ENCODE measurements at regions not wholly inside any gene's neighbourhood (a gene's known extent, or its start where the extent isn't known, plus 50 kb on each side); places are given as distances from the start of the nearest gene placed in this dataset.

GRCh38 chr20:22924046-22924737, 110.9 kb upstream of the SSTR4 start:
- Mint-ChIP-seq H3K9me3 (ENCODE audit: insufficient read depth) (no peaks in the 10 kb centered on the region), H3K27ac (no peak overlapping the region), H3K4me1 (no peaks in the 10 kb centered on the region), H3K27me3 (peaks cover under 1% of the 10 kb centered on the region), H3K4me3 (no peak overlapping the region)
- no peak overlapping the region for H2AFZ ChIP-seq (ENCODE audit: insufficient read depth, low read depth, low read length, poor library complexity, severe bottlenecking)
- no peaks in the 10 kb centered on the region for H3K36me3 ChIP-seq (replicated peaks in 1 of 2; ENCODE audit: control extremely low read depth in 1 of 2, control insufficient read depth in 1 of 2, extremely low read depth in 1 of 2, insufficient read depth in 2 of 2, low read length in 1 of 2)
- H4K20me1 ChIP-seq (ENCODE audit: control insufficient read depth, insufficient read depth, low read length, poor library complexity, severe bottlenecking) = no peaks in the 10 kb centered on the region
- WGBS (ENCODE audit: insufficient coverage) = 79% methylated on average over 4 of the region's 4 CpGs
- H3K27ac ChIP-seq (ENCODE audit: low read length in 2 of 2) = no peak overlapping the region
- H3K4me1 ChIP-seq (ENCODE audit: control insufficient read depth in 2 of 2, insufficient read depth in 2 of 2, low read length in 2 of 2) = no peaks in the 10 kb centered on the region
- ChIA-PET CTCF (no interaction called here), POLR2A (no interaction called here)
- ATAC-seq (ENCODE audit: low read depth) (no peak), DNase-seq (no peak)
- TF ChIP-seq EZH2 (IDR thresholded peaks at IDR 0.05; ENCODE audit: borderline replicate concordance, insufficient read depth, low read depth, low read length, poor library complexity, severe bottlenecking) (no peak), CTCF (IDR thresholded peaks at IDR 0.05) (no peak)
- H3K27me3 ChIP-seq (replicated peaks in 1 of 4; ENCODE audit: control extremely low read depth in 1 of 4, control insufficient read depth in 3 of 4, insufficient read depth in 4 of 4, low read length in 3 of 4) = peaks cover 0 to 4% (median 0%) of the 10 kb centered on the region in 4 experiments
- intact Hi-C loops (cut with micrococcal nuclease) = no loop called here
- no peak overlapping the region for H3K9ac ChIP-seq (ENCODE audit: low read length)
- H3K4me3 ChIP-seq (ENCODE audit: control extremely low read depth in 1 of 5, extremely low read depth in 1 of 5, insufficient read depth in 1 of 5, low read depth in 2 of 5, low read length in 4 of 5) = no peak overlapping the region
- H3K9me3 ChIP-seq (ENCODE audit: control extremely low read depth in 1 of 3, control insufficient read depth in 2 of 3, insufficient read depth in 1 of 3, low read length in 2 of 3) = no peaks in the 10 kb centered on the region
- H3K79me2 ChIP-seq (ENCODE audit: control insufficient read depth, insufficient read depth, low read length) = no peaks in the 10 kb centered on the region
- H3K4me2 ChIP-seq (replicated peaks; ENCODE audit: low read depth, low read length, poor library complexity, severe bottlenecking) = no peak overlapping the region

GRCh38 chr20:22924949-22925612, 110.0 kb upstream of the SSTR4 start:
- no peak overlapping the region for H3K4me3 Mint-ChIP-seq
- no peaks in the 10 kb centered on the region for H3K27me3 ChIP-seq (replicated peaks in 1 of 4; ENCODE audit: control extremely low read depth in 1 of 4, control insufficient read depth in 3 of 4, insufficient read depth in 4 of 4, low read length in 3 of 4)
- WGBS (ENCODE audit: insufficient coverage) = 17% methylated on average over 1 of the region's 3 CpGs
- no peak overlapping the region for H2AFZ ChIP-seq (ENCODE audit: insufficient read depth, low read depth, low read length, poor library complexity, severe bottlenecking)
- H3K79me2 ChIP-seq (ENCODE audit: control insufficient read depth, insufficient read depth, low read length) = no peaks in the 10 kb centered on the region
- no peaks in the 10 kb centered on the region for H3K4me1 Mint-ChIP-seq
- H3K4me1 ChIP-seq (ENCODE audit: control insufficient read depth in 2 of 2, insufficient read depth in 2 of 2, low read length in 2 of 2) = no peaks in the 10 kb centered on the region
- no peaks in the 10 kb centered on the region for H3K9me3 Mint-ChIP-seq (ENCODE audit: insufficient read depth)
- H3K27ac ChIP-seq (ENCODE audit: low read length in 2 of 2) = no peak overlapping the region
- no peak overlapping the region for H3K4me2 ChIP-seq (replicated peaks; ENCODE audit: low read depth, low read length, poor library complexity, severe bottlenecking)
- ChIA-PET CTCF (no interaction called here), POLR2A (no interaction called here)
- no peak overlapping the region for H3K4me3 ChIP-seq (ENCODE audit: control extremely low read depth in 1 of 5, extremely low read depth in 1 of 5, insufficient read depth in 1 of 5, low read depth in 2 of 5, low read length in 4 of 5)
- H4K20me1 ChIP-seq (ENCODE audit: control insufficient read depth, insufficient read depth, low read length, poor library complexity, severe bottlenecking) = no peaks in the 10 kb centered on the region
- H3K27me3 Mint-ChIP-seq = no peaks in the 10 kb centered on the region
- TF ChIP-seq CTCF (IDR thresholded peaks at IDR 0.05) = no peak
- no peak for TF ChIP-seq EZH2 (IDR thresholded peaks at IDR 0.05; ENCODE audit: borderline replicate concordance, insufficient read depth, low read depth, low read length, poor library complexity, severe bottlenecking)
- no peaks in the 10 kb centered on the region for H3K9me3 ChIP-seq (ENCODE audit: control extremely low read depth in 1 of 3, control insufficient read depth in 2 of 3, insufficient read depth in 1 of 3, low read length in 2 of 3)
- ATAC-seq (ENCODE audit: low read depth) (no peak), DNase-seq (no peak)
- no peak overlapping the region for H3K9ac ChIP-seq (ENCODE audit: low read length)
- H3K27ac Mint-ChIP-seq = no peak overlapping the region
- intact Hi-C loops (cut with micrococcal nuclease) = no loop called here
- H3K36me3 ChIP-seq (replicated peaks in 1 of 2; ENCODE audit: control extremely low read depth in 1 of 2, control insufficient read depth in 1 of 2, extremely low read depth in 1 of 2, insufficient read depth in 2 of 2, low read length in 1 of 2) = no peaks in the 10 kb centered on the region
